ENCODE measurements at regions not wholly inside any gene's neighbourhood (a gene's known extent, or its start where the extent isn't known, plus 50 kb on each side); places are given as distances from the start of the nearest gene placed in this dataset.

- TF ChIP-seq EP300 (IDR thresholded peaks at IDR 0.05; ENCODE audit: low read depth) (no peak), CTCF (IDR thresholded peaks at IDR 0.05) (no peak), POLR2A (IDR thresholded peaks at IDR 0.05) (no peak), POLR2AphosphoS5 (IDR thresholded peaks at IDR 0.05) (no peak)
Observed at GRCh38 chr5:67255881-67256280, 59.3 kb upstream of the CD180 start.
